IPS-NIHi7 (cell line): ENCODE measurements at regions not wholly inside any gene's neighbourhood (a gene's known extent, or its start where the extent isn't known, plus 50 kb on each side); places are given as distances from the start of the nearest gene placed in this dataset.
"Not testable (repeated sequence)": the region's sequence is repeated elsewhere in the genome, so short reads cannot be mapped to it uniquely, and the experiment has no call there.

ENCODE experiments used
- DNase-seq: peaks from one replicate; pipeline ENCODE4 v3.0.0; 2012; ENCODE audit warnings: mixed read lengths; ENCODE audit errors: extremely low spot score

DNA sequence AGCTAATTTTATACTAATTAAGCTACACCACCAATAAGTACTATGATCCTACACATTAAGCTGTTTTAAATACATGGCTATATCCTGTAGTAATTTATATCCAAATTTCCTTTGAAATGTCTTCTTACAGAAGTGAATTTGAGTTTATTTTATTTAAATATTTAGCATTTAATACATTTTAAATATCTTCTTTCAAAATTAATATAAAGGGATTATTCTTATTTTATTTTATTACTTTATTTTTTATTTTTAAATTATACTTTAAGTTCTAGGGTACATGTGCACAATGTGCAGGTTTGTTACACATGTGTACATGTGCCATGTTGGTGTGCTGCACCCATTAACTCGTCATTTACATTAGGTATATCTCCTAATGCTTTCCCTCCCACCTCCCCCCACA is 310.9 kb upstream of the IZUMO3 start:
- DNase-seq: not testable (repeated sequence)

DNA sequence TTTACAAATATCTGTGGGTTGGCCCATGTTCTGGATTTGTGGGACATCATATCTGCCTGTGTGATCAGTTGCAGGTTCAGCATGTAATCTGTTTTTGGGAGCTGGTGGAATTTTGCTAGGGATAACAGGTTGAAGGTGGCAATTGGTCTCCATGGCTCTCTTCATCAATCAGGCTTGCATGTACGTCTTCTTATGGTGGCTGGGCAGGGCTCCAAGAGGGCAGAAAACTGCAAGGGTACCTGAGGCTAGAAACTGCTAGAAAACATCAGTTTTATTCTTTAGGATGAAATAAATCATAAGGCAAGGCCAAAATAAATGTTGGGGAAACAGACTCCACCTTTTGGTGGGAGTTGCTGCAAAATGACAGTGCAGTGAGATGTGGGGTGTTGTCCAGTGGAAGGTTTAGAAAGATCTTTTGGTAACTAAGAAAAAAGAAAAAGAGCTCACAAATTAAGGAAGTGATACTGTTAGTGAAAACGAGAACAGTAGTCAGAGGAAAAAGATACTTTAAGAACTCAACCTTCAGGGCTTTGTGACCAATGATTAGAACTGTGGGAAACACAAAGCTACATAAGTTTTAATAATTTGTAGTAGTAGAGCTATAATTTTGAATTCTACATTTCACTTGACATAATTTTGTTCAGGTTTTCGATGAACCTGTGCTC is 300.7 kb upstream of the IZUMO3 start:
- no peak for DNase-seq

DNA sequence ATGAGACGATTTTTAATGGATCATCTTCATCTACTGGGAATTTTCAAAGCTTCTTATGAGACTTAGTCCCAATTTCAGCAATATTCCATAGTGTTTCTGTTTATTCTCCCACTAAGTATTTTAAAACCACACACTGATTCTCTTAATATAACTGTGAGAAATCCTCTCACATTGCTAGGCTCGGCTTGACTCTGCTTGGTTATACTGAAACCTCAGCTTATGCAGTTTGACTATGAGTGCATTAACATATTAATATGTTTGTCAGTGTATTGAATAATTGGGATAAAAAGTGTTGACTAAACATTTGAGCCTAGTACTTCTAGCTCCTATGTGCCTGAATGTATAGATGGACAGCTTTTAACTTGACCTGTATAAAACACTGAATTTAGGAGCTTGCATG is 298.5 kb upstream of the IZUMO3 start:
- no peak for DNase-seq

DNA sequence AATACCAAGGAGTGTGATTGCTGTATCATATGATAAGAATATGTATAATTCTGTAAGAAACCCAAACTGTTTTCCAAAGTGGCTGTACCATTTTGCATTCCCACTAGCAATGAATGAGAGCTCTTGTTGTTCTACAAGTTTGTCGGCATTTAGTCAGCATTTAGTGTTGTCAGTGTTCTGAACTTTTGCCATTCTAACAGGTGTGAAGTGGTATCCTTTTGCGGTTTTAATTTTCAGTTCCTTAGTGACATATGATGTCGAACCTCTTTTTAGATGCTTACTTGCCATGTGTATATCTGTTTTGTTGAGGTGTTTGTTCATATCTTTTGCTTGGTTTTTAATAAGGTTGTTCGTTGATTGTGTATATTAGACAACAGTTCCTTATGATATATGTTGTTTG is 296.3 kb upstream of the IZUMO3 start:
- DNase-seq: no peak

DNA sequence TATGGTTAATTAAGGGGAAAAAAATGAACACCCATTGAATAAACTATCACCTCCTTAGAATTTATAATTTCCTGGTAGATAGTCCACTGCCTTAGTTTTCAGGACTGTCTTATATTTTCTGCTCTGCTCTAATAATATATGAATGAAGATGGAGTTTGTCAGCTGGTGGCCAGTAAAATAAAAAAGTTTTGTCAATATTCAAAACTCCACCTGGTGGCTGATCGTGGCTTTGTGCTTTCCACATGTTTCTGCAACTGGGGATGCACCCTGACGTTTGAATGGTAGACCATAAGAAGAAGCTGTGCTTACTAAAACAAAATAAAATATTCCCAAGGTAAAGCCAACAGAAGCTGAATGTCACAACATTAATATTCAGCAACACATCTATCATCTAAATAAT is 286.6 kb upstream of the IZUMO3 start:
- peak; percentile 22 for DNase-seq

DNA sequence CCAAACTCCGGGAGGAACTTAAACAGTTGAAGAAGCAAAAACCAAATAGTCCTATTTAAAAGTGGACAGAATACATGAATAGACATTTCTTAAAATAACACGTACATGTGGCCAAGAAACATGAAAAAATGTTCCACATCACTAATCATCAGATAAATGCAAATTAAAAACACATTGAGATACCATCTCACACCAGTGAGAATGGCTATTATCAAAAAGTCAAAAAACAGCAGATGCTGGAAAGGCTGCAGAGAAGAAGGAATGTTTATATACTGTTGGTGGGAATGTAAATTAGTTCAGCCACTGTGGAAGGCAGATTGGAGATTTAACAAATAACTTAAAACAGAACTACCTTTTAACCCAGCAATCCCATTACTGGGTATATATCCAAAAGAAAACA is 283.0 kb upstream of the IZUMO3 start:
- no peak for DNase-seq

DNA sequence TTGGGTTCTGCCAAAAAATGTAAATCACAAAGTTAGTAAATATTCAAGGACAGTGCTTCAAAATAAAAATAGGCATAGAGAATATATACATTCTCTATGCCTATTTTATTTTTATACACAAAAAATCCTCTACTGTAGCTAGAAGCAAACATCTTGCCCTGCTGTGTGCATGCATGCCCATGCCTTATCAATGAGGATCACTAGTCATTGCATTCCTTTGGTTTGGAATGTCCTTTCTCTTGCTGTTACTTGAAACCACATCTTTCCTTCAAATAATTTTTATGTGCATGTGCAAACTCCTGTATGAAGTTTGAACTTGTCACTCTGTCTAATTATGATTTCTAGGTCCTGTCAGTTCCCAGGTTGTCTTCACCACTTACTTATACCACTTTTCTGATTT is 278.9 kb upstream of the IZUMO3 start:
- DNase-seq: no peak

DNA sequence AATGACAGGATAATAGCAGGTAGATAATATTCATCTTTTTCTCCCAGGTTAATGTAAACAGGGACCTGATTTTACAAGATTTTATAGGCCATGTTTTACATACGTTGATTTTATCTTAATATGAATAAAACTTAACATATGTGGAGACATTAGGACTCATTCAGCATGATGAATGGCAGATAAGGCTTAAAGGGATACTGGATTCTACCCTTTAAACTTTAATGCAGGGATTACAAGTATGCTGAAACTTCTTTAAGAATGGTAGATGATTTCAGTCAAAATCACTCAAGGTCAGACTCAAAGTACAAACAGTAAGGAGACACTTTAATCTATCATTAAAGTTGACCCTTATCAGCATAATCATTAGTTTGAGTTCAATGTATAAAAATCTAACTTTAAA is 274.5 kb upstream of the IZUMO3 start:
- DNase-seq: no peak

DNA sequence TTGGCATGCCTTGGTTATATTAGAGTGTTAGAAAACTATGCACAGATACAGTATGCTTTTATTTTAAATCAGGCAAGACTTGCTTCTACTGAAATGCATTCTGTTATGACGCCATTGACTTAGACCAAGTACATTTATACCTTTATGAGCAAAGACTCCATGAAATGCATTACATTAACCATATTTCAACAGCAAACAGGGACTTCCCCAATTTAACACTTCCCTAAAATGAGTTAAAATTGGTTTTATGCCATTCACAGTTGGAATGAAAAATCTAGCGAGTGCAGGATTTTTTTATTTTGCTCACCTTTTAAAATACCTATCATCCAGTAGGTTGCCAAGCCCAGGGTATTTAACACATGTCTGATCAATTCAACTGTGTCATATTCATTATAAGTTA is 272.1 kb upstream of the IZUMO3 start:
- DNase-seq: no peak

DNA sequence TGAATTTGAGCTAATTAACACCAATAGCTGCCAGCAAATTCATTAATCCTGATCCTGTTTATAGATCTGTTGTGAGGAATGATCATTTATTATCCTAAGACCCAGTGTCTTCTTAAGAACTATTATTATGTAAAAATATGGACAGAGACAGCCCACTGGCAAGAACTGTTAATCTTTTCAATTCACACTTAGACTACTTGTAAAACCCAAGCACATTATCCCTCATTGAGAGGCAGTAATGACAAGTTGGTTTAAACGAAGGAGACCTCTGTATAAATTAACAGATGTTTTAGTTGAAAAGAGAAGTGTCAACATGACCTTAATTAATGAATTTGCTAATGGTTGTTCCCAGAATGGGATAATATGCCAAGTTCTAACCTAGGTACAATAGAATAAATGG is 270.3 kb upstream of the IZUMO3 start:
- no peak for DNase-seq

DNA sequence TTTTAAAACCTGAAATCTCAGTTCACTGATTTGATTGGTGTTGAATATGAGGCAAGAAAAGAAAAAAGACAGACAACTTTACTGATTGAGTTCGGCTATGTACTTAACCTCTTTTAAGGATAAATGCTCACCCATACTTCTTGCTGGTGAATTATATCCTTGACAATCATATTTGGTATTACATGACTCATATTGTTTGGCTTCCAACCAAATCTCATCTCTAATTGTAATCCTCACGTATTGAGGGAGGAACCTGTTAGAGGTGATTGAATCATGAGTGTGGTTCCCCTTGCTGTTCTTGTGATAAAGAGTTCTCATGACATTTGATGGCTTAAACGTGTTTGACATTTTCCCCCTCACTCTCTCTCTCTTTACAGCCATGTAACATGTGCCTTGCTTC is 255.6 kb upstream of the IZUMO3 start:
- DNase-seq: no peak

DNA sequence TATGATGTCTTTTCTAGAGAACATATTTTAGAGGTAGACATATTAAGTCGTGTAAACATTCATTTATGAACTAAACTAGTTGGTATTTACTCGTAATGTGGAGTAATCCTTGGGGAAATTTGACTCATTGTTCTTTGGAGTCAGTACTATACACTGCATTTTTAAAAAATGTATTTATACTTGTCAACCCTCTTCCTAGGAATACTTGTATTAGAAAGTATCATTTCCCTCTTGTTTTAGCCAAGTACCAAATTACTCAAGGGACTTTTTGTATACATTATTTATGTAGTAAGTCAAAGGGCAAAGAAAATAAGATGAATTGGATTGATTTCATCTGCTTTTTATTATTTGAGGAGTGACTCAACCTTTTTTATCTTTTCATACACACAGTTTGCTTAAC is 248.1 kb upstream of the IZUMO3 start:
- DNase-seq: no peak

DNA sequence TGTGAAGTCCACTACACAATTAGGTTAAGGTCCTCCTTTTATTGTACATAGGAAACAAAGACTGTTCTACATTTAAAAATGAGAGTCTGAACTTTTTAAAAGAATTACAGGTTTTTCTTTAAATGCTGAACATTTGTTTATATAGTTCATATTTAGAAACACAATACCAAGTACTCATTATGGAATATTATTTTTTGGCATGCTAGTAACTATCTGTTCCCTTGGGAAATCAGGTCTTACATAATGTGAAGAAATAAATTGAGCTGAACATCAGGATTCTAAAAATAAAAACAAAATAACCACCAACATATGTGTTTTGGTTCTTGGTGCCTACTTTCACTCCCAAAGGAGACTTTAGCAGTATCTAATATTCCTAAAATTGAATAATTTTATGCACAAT is 230.5 kb upstream of the IZUMO3 start:
- no peak for DNase-seq

DNA sequence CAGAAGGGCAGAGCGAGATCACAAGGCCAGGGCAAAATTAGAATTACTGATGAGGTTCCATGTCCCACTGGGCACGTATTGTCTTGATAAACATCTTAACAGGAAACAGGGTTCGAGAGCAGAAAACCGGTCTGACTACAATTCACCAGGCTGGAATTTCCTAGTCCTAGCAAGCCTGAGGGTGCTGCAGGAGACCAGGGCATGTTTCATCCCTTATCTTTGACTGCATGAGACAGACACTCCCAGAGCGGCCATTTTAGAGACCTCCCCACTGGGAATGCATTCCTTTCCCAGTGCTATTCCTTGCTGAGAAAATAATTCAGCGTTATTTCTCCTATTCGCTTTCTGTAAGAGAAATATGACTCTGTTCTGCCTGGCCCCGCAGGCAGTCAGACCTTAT is 228.5 kb upstream of the IZUMO3 start:
- not testable (repeated sequence) for DNase-seq

DNA sequence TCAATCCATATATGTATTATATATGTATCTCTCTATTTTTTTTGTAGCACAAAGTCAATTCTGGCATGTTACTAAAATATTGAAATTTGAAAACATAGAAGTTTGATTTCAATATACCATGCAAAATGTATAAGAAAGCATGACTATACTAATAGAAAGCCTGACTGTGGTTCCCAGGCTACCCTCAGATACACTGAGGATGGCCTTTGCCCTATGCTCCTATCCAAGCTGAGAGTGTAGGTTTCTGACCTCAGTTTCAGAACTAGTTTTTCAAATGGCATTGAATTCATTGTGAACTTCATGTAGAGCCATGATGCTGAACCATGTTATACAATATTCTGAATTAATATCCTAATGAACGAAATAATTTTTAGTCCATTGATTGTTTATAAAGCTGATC is 220.4 kb upstream of the IZUMO3 start:
- DNase-seq: no peak

DNA sequence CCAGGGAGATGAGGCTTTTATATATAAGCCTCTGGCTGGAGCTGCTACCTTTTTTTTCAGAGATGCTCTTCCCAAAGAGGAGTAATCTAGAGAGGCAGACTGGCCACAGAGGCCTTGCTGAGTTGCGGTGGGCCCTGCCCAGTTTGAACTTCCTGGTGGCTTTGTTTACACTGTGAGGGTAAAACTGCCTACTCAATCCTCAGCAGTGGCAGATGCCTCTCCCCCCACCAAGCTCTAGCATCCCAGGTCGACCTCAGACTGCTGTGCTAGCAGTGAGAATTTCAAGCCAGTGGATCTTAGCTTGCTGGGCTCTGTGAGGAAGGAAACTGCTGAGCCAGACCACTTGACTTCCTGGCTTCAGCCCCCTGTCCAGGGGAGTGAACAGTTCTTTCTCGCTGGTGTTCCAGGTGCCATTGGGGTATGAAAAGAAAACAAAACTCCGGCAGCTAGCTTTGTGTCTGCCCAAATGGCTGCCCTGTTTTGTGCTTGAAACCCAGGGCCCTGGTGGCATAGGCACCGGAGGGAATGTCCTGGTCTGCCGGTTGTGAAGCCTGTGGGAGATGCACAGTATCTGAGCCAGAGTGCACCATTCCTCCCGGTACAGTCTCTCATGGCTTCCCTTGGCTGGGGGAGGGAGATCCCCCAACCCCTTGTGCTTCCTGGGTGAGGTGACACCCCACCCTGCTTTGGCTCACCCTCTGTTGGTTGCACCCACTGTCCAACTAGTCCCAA is 219.5 kb upstream of the IZUMO3 start:
- no peak for DNase-seq

DNA sequence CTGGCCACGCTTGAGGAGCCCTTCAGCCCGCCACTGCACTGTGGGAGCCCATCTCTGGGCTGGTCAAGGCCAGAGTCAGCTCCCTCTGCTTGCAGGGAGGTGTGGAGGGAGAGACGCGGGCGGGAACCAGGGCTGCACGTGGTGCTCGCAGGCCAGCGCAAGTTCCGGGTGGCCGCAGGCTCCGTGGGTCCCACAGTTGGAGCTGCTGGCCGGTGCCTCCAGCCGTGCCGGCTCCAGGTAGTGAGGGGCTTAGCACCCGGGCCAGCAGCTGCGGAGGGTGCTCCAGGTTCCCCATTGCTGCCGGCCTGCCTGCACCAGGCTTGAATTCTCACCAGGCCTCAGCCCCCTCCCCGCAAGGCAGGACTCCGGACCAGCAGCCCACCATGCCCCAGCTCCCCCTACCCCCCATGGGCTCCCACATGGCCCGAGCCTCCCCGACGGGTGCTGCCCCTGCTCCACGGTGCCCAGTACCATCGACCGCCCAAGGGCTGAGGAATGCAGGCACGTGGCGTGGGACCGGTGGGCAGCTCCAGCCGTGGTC is 192.8 kb upstream of the IZUMO3 start:
- DNase-seq: no peak

DNA sequence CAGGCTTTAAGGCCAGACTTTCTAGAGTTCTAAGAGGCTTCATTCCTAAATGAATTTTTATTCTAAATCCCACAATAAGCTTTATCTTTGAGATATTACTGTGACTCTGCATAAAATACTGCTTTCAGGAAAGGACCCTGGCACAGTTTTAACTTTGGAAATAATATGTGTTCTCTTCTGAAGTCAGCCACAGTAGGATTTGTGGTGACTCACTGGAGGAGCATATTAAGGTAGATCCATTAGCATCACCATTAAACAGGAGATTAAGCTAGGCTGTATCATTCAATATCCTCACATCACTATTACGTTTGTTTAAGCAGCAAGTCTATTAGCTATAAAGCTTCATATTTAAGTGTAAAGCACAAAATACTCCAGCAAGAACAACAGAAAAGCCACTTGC is 186.1 kb upstream of the IZUMO3 start:
- no peak for DNase-seq

DNA sequence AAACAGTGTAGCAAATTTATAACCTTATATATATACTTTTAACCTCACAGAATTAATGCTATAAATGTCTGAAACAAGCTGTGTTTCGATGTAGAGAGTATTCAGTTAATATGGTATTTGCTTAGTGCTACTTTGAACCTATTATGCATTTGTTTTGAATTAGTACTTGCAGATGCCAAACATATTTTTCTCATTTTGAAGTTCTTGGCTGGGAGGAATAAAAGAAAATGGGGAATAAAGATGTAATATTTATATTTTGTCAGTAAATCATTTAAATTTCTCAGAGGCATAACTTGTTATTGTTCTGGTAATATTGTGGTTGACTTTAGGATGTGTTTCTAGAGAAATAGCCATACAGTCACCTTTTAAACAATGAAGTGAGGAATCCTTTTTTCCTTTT is 175.9 kb upstream of the IZUMO3 start:
- DNase-seq: no peak

DNA sequence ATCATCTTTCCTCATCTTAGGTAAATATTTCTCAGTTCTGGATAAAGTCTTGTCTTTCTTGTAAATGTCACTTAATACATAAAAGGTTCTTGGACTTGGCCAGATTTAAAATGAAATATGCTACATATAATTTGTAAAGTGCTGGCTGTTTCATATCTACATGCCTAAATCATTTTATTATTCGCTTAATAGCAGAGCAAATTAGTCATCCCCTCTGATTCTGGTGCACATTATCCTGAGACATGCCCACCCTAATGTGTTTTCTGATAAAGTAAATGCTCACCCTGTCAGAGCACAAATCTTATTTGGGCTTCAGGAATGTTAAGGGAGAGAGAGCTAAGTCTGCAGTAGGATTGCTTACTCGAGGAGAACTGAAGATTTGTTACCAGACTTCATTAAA is 166.5 kb upstream of the IZUMO3 start:
- no peak for DNase-seq

DNA sequence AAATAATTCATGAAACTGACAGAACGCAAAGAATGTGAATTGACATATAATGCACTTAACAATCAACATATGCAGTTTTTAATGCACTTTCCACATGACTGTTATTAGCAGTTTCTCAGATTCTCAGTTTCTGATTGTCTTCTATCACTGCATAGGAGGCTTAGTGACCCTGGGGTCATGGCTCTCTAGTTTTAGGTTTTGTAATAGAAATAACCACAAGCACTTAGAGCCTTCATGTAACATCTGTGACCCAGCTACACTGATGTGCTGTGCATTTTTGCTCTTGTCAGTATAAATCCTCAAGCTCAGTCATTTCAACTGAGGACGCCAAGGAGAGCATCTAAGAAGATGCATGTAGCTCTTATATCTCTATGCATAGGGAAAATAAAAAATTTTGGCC is 163.1 kb upstream of the IZUMO3 start:
- DNase-seq: no peak

DNA sequence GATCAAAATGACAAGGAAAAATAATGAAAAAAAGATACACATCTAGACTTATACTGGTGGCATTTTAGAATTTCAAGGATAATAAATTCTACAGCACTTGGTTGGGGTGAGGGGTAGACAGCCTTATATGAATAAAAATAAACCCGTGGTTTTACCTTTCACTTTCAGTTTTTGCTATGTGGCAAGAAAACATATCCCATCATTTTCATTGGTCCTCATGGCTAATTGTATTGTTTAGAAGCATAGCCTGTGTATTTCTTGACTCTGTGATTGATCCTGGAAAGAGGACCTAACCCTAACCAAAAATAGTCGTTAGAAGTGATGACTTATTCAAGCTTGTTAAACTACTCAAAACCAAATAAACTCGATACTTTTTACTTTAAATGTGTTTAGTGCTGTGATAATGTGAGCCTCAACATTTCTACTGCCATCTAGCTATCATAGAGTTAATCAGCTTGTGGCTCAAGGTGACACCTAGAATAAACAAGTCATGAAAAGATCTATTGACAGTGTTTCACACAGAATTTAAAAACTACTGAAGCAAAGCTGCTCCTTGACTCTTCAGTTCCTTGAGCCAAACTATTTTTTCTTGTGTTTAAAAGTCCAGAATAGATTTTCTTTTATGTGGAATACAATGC is 153.3 kb upstream of the IZUMO3 start:
- DNase-seq: no peak

DNA sequence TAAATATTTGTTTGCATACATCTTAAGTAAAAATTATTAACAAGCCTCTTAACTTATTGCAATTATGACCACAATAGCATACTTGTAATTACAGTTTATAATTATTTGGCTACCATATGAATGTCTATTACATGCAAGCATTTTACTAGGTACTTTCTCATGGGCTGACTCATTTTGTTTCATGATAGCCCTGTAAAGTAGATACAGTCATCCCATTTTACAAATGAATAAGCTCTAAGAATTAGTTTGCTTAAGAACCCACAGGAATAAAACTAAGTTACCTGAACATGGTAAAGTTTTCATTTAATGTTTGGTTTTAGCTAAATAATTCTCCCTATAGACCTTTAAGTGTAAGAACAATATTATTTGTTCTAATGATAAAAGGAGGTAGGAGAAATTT is 126.6 kb upstream of the IZUMO3 start:
- DNase-seq: no peak
